SH-SY5Y (cell line): ENCODE measurements at regions not wholly inside any gene's neighbourhood (a gene's known extent, or its start where the extent isn't known, plus 50 kb on each side); places are given as distances from the start of the nearest gene placed in this dataset.

ENCODE experiments used
- GATA2 ChIP-seq: IDR thresholded peaks from 2 replicates; pipeline ENCODE4 v1.6.1; 2011; ENCODE audit warnings: mild to moderate bottlenecking, low read depth, low read length
- GATA3 ChIP-seq: IDR thresholded peaks from 2 replicates; pipeline ENCODE4 v1.6.1; 2011; ENCODE audit warnings: low read depth, mild to moderate bottlenecking, low read length, moderate library complexity

- no peak for TF ChIP-seq GATA3
- TF ChIP-seq GATA2, result no peak
Observed at GRCh38 chr14:28461389-28461788, 305.2 kb upstream of the FOXG1 start.
